ENCODE measurements at regions not wholly inside any gene's neighbourhood (a gene's known extent, or its start where the extent isn't known, plus 50 kb on each side); places are given as distances from the start of the nearest gene placed in this dataset.

GRCh38 chr2:78061732-78062131, 539.6 kb upstream of the LRRTM4 start:
- Mint-ChIP-seq H3K9me3 (ENCODE audit: low read depth) (peaks cover 14% of the 10 kb centered on the region), H3K4me1 (no peaks in the 10 kb centered on the region), H3K36me3 (ENCODE audit: low read depth) (no peaks in the 10 kb centered on the region), H3K4me3 (no peak overlapping the region), H3K27me3 (no peaks in the 10 kb centered on the region), H3K27ac (no peak overlapping the region)
- POLR2A ChIA-PET: no interaction called here
- no peak for ATAC-seq
- no peak for DNase-seq
- CTCF ChIA-PET: no interaction called here
- intact Hi-C loops (cut with DNase I, micrococcal nuclease): no loop called here

GRCh38 chr2:78063246-78064020, 541.3 kb upstream of the LRRTM4 start:
- Mint-ChIP-seq H3K27me3 (no peaks in the 10 kb centered on the region), H3K9me3 (ENCODE audit: low read depth) (peaks cover 14% of the 10 kb centered on the region), H3K27ac (no peak overlapping the region), H3K4me3 (no peak overlapping the region), H3K36me3 (ENCODE audit: low read depth) (no peaks in the 10 kb centered on the region), H3K4me1 (no peaks in the 10 kb centered on the region)
- ATAC-seq (no peak), DNase-seq (no peak)
- ChIA-PET CTCF (no interaction called here), POLR2A (no interaction called here)
- intact Hi-C loops (cut with DNase I, micrococcal nuclease): no loop called here

GRCh38 chr2:78065366-78065765, 543.2 kb upstream of the LRRTM4 start:
- ChIA-PET POLR2A (no interaction called here), CTCF (no interaction called here)
- H3K4me1 Mint-ChIP-seq: no peaks in the 10 kb centered on the region
- H3K27me3 Mint-ChIP-seq: no peaks in the 10 kb centered on the region
- no peak overlapping the region for H3K27ac Mint-ChIP-seq
- intact Hi-C loops (cut with DNase I, micrococcal nuclease): no loop called here
- H3K36me3 Mint-ChIP-seq (ENCODE audit: low read depth): no peaks in the 10 kb centered on the region
- H3K9me3 Mint-ChIP-seq (ENCODE audit: low read depth): peaks cover 9% of the 10 kb centered on the region
- ATAC-seq: no peak
- no peak overlapping the region for H3K4me3 Mint-ChIP-seq
- no peak for DNase-seq

DNA sequence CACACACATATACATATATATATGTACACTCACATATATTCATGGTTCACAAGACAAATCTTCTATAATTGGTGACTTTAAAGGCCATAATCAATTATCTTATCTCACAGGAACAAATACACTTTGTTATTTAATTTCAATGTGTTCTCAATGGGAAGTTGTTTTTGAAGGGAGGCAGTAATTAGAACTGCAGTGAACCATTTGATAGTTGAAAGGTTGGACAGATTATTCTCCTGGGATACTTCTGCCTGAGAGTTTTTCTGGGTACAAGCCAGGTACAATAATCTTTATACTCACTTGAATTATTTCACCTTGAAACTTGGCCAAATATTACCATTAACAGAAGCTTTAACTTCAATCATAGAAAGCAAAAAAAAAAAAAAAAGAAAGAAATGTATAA, 546.6 kb upstream of the LRRTM4 start:
- POLR2A ChIA-PET: no interaction called here
- Mint-ChIP-seq H3K27ac (no peak overlapping the region), H3K4me1 (no peaks in the 10 kb centered on the region), H3K9me3 (ENCODE audit: low read depth) (peaks cover 8% of the 10 kb centered on the region), H3K36me3 (ENCODE audit: low read depth) (no peaks in the 10 kb centered on the region), H3K4me3 (no peak overlapping the region), H3K27me3 (no peaks in the 10 kb centered on the region)
- intact Hi-C loops (cut with DNase I, micrococcal nuclease): no loop called here
- no peak for ATAC-seq
- DNase-seq: no peak
- CTCF ChIA-PET: no interaction called here

DNA sequence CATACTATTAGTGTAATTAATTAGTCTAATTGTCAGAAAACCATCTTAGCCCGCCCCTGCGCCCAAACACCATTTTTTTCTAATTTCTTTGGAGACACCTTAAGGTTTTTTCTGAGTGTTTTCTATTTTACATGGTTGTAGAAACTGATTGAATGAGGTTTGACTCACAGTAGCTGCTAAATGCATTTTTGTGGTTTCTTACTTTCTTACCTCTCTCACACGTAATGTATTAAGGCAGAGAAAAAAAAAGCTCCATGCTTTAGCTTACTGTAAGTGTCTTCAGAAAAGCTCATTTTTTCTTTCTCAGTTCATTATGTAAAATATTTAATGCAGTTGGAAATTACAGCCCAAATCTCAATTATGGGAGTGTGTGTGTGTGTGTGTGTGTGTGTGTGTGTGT, 548.5 kb upstream of the LRRTM4 start:
- peaks cover 17% of the 10 kb centered on the region for H3K9me3 Mint-ChIP-seq (ENCODE audit: low read depth)
- no peak for DNase-seq
- POLR2A ChIA-PET: no interaction called here
- no peak for ATAC-seq
- intact Hi-C loops (cut with DNase I, micrococcal nuclease): no loop called here
- no peak overlapping the region for H3K4me3 Mint-ChIP-seq
- no peaks in the 10 kb centered on the region for H3K36me3 Mint-ChIP-seq (ENCODE audit: low read depth)
- H3K4me1 Mint-ChIP-seq: no peaks in the 10 kb centered on the region
- no peak overlapping the region for H3K27ac Mint-ChIP-seq
- no peaks in the 10 kb centered on the region for H3K27me3 Mint-ChIP-seq
- CTCF ChIA-PET: no interaction called here

- Mint-ChIP-seq H3K4me1 (no peaks in the 10 kb centered on the region), H3K27me3 (no peaks in the 10 kb centered on the region), H3K36me3 (ENCODE audit: low read depth) (no peaks in the 10 kb centered on the region), H3K27ac (no peak overlapping the region), H3K9me3 (ENCODE audit: low read depth) (peaks cover 25% of the 10 kb centered on the region), H3K4me3 (no peak overlapping the region)
- intact Hi-C loops (cut with DNase I, micrococcal nuclease): no loop called here
- ATAC-seq: no peak
- CTCF ChIA-PET: no interaction called here
- no peak for DNase-seq
- POLR2A ChIA-PET: no interaction called here
Observed at GRCh38 chr2:78077633-78078032, 555.5 kb upstream of the LRRTM4 start.

DNA sequence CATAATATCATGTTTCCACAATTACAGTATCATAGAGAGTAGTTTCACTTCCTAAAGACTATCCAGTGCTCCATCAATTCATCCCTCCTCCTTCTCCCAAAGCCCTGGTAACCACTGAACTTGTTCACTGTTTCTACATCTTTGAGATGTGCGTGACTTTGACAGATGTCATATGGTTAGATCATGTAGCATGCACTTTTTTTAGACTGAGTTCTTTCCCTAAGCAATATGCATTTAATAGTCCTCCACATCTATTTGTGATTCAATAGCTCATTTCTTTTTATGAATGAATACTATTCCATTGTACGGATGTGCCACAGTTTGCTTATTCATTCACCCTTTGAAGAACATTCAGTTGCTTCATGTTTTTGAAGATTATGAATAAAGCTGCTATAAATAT, 560.4 kb upstream of the LRRTM4 start:
- ChIA-PET CTCF (no interaction called here), POLR2A (no interaction called here)
- DNase-seq (no peak), ATAC-seq (no peak)
- Mint-ChIP-seq H3K36me3 (ENCODE audit: low read depth) (no peaks in the 10 kb centered on the region), H3K27me3 (no peaks in the 10 kb centered on the region), H3K4me1 (no peaks in the 10 kb centered on the region), H3K9me3 (ENCODE audit: low read depth) (peaks cover 16% of the 10 kb centered on the region), H3K4me3 (no peak overlapping the region), H3K27ac (no peak overlapping the region)
- intact Hi-C loops (cut with DNase I, micrococcal nuclease): no loop called here

GRCh38 chr2:78093436-78093835, 571.3 kb upstream of the LRRTM4 start:
- DNase-seq (no peak), ATAC-seq (no peak)
- H3K27me3 Mint-ChIP-seq: no peaks in the 10 kb centered on the region
- no peaks in the 10 kb centered on the region for H3K4me1 Mint-ChIP-seq
- no peak overlapping the region for H3K27ac Mint-ChIP-seq
- no peaks in the 10 kb centered on the region for H3K36me3 Mint-ChIP-seq (ENCODE audit: low read depth)
- H3K4me3 Mint-ChIP-seq: no peak overlapping the region
- CTCF ChIA-PET: no interaction called here
- POLR2A ChIA-PET: no interaction called here
- peaks cover 5% of the 10 kb centered on the region for H3K9me3 Mint-ChIP-seq (ENCODE audit: low read depth)
- intact Hi-C loops (cut with DNase I, micrococcal nuclease): no loop called here

- H3K36me3 Mint-ChIP-seq (ENCODE audit: low read depth): no peaks in the 10 kb centered on the region
- CTCF ChIA-PET: no interaction called here
- H3K4me3 Mint-ChIP-seq: no peak overlapping the region
- H3K9me3 Mint-ChIP-seq (ENCODE audit: low read depth): peaks cover 4% of the 10 kb centered on the region
- no peaks in the 10 kb centered on the region for H3K27me3 Mint-ChIP-seq
- no peak overlapping the region for H3K27ac Mint-ChIP-seq
- no peaks in the 10 kb centered on the region for H3K4me1 Mint-ChIP-seq
- POLR2A ChIA-PET: no interaction called here
- DNase-seq (no peak), ATAC-seq (no peak)
- intact Hi-C loops (cut with DNase I, micrococcal nuclease): no loop called here
Observed at GRCh38 chr2:78109272-78109671, 587.1 kb upstream of the LRRTM4 start.

DNA sequence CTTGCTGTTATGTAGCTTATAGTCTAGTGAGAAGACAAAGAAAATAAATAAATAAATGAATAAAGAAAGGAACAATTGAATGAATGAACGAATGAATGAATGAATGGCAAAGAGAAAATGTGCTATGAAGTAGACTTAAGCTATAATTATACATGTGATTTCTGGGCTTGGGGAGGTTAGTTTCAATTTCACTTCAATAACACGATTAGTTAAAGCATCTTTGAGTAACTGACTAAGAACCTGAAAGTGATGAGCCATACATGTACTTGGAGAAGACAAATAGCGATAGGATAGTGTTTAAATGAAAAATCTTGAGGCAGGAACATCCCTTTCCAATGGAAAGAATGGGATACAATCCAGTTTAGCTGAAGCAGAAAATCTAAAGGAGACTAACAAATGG, 593.1 kb upstream of the LRRTM4 start:
- DNase-seq (no peak), ATAC-seq (no peak)
- Mint-ChIP-seq H3K4me1 (no peaks in the 10 kb centered on the region), H3K27me3 (no peaks in the 10 kb centered on the region), H3K9me3 (ENCODE audit: low read depth) (peaks cover 13% of the 10 kb centered on the region), H3K36me3 (ENCODE audit: low read depth) (no peaks in the 10 kb centered on the region), H3K4me3 (no peak overlapping the region), H3K27ac (no peak overlapping the region)
- ChIA-PET POLR2A (no interaction called here), CTCF (interaction anchor here (0.8 kb wide), 1 partner anchor 10 kb away, joined by 3 read pairs; no protein-coding TSS in a partner anchor)
- intact Hi-C loops (cut with DNase I, micrococcal nuclease): no loop called here

DNA sequence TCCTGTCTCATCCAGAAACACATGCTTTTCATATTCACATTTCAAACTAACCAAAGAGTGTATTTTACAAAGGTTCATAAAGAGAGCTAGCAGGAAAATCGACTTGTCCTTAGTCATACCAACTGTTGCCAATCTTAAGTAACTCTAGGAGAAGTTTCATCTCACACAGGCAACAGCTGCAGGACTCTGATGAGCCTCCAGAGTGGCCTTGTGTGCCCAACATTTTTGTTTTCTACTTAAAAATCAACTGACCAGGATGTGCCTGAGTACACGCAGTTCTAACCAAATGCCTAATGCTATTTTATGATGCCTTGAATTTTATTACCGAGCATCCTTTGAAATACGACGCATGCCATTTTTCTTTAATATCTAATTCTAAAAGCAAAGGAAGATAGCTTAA, 595.9 kb upstream of the LRRTM4 start:
- ChIA-PET POLR2A (no interaction called here), CTCF (no interaction called here)
- H3K9me3 Mint-ChIP-seq (ENCODE audit: low read depth): peaks cover 13% of the 10 kb centered on the region
- intact Hi-C loops (cut with DNase I, micrococcal nuclease): no loop called here
- DNase-seq: no peak
- H3K27me3 Mint-ChIP-seq: no peaks in the 10 kb centered on the region
- H3K27ac Mint-ChIP-seq: no peak overlapping the region
- H3K36me3 Mint-ChIP-seq (ENCODE audit: low read depth): no peaks in the 10 kb centered on the region
- no peak for ATAC-seq
- no peaks in the 10 kb centered on the region for H3K4me1 Mint-ChIP-seq
- H3K4me3 Mint-ChIP-seq: no peak overlapping the region

GRCh38 chr2:78120275-78120674, 598.1 kb upstream of the LRRTM4 start:
- no peak for ATAC-seq
- DNase-seq: no peak
- Mint-ChIP-seq H3K9me3 (ENCODE audit: low read depth) (peaks cover 14% of the 10 kb centered on the region), H3K27ac (no peak overlapping the region), H3K4me3 (no peak overlapping the region), H3K36me3 (ENCODE audit: low read depth) (no peaks in the 10 kb centered on the region), H3K27me3 (no peaks in the 10 kb centered on the region), H3K4me1 (no peaks in the 10 kb centered on the region)
- intact Hi-C loops (cut with DNase I, micrococcal nuclease): no loop called here
- ChIA-PET POLR2A (no interaction called here), CTCF (no interaction called here)

GRCh38 chr2:78125042-78125441, 602.9 kb upstream of the LRRTM4 start:
- Mint-ChIP-seq H3K36me3 (ENCODE audit: low read depth) (no peaks in the 10 kb centered on the region), H3K9me3 (ENCODE audit: low read depth) (peaks cover 3% of the 10 kb centered on the region), H3K27me3 (no peaks in the 10 kb centered on the region), H3K27ac (no peak overlapping the region), H3K4me3 (no peak overlapping the region), H3K4me1 (no peaks in the 10 kb centered on the region)
- CTCF ChIA-PET: no interaction called here
- DNase-seq: no peak
- ATAC-seq: no peak
- POLR2A ChIA-PET: no interaction called here
- intact Hi-C loops (cut with DNase I, micrococcal nuclease): no loop called here

Measured in activated CD4-positive, alpha-beta T cell treated with anti-CD3 and anti-CD28 coated beads for 36 hours (primary cell).